ENCODE measurements at regions not wholly inside any gene's neighbourhood (a gene's known extent, or its start where the extent isn't known, plus 50 kb on each side); places are given as distances from the start of the nearest gene placed in this dataset.

GRCh38 chr7:106775975-106776607, 89.0 kb upstream of the PIK3CG start:
- DNase-seq (ENCODE audit: low read depth) (no peak), FAIRE-seq (no peak)
- Histone ChIP-seq H3K27me3 (ENCODE audit: insufficient read depth, low read length) (no peaks in the 10 kb centered on the region), H3K4me1 (ENCODE audit: insufficient read depth, low read length) (peaks cover 33% of the 10 kb centered on the region), H3K4me2 (ENCODE audit: low read length) (peak overlapping the region; percentile 79), H3K79me2 (ENCODE audit: insufficient read depth, low read length) (no peaks in the 10 kb centered on the region), H3K9me3 (ENCODE audit: insufficient read depth, low read depth, low read length) (no peaks in the 10 kb centered on the region), H3K9ac (ENCODE audit: low read length) (peak overlapping the region; percentile 79), H3K27ac (ENCODE audit: low read depth, low read length) (peak overlapping the region; percentile 88), H3K36me3 (ENCODE audit: insufficient read depth, low read length) (no peaks in the 10 kb centered on the region), H4K20me1 (ENCODE audit: insufficient read depth, low read length) (no peaks in the 10 kb centered on the region), H3K4me3 (ENCODE audit: insufficient read depth, low read depth, low read length) (peak overlapping the region; percentile 43), H2AFZ (ENCODE audit: low read depth, low read length) (no peak overlapping the region)
- Mint-ChIP-seq H3K27ac (ENCODE audit: unreplicated experiment) (peak overlapping the region; percentile 99), H3K27me3 (ENCODE audit: low read depth, unreplicated experiment) (no peaks in the 10 kb centered on the region), H3K36me3 (ENCODE audit: low read depth, unreplicated experiment) (no peaks in the 10 kb centered on the region), H3K4me3 (ENCODE audit: unreplicated experiment) (peak overlapping the region; percentile 10), H3K4me1 (ENCODE audit: low read depth, unreplicated experiment) (peaks cover 51% of the 10 kb centered on the region), H3K9me3 (ENCODE audit: unreplicated experiment) (peaks cover 2% of the 10 kb centered on the region)
- TF ChIP-seq, protein P1, sequence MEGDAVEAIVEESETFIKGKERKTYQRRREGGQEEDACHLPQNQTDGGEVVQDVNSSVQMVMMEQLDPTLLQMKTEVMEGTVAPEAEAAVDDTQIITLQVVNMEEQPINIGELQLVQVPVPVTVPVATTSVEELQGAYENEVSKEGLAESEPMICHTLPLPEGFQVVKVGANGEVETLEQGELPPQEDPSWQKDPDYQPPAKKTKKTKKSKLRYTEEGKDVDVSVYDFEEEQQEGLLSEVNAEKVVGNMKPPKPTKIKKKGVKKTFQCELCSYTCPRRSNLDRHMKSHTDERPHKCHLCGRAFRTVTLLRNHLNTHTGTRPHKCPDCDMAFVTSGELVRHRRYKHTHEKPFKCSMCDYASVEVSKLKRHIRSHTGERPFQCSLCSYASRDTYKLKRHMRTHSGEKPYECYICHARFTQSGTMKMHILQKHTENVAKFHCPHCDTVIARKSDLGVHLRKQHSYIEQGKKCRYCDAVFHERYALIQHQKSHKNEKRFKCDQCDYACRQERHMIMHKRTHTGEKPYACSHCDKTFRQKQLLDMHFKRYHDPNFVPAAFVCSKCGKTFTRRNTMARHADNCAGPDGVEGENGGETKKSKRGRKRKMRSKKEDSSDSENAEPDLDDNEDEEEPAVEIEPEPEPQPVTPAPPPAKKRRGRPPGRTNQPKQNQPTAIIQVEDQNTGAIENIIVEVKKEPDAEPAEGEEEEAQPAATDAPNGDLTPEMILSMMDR (IDR thresholded peaks at IDR 0.05; ENCODE audit: insufficient read depth, low read depth, low read length), result no peak
- TF ChIP-seq EZH2 (IDR thresholded peaks at IDR 0.05; ENCODE audit: insufficient read depth, low read length), result no peak

DNA sequence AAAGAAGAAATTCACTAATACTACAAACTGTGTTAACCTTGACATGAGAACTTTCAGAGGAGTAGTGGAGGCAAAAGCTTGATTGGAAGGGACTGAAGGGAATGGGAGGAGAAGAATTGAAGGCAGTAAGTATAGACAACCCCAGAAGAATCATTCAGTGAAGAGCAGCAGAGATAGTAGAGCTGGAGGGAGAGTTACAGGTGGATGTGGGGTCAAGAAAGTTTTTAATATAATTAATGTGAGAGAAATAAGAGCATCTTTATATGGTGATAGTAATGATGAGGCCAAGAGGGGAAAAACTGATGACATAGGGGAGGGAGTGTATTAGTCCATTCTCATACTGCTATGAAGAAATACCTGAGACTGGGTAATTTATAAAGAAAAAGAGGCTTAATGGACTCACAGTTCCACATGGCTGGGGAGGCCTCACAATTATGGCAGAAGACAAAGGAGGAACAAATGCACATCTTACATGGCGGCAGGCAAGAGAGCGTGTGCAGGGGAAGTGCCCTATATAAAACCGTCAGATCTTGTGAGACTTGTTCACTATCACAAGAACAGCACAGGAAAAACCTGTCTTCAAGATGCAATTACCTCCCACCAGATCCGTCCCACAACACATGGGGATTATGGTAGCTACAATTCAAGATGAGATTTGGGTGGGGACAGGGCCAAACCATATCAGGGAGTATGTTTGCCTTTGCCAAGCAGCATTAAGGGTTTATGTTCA, 88.3 kb upstream of the PIK3CG start:
- H3K79me2 ChIP-seq (ENCODE audit: insufficient read depth, low read length), result no peaks in the 10 kb centered on the region
- FAIRE-seq (no peak), DNase-seq (ENCODE audit: low read depth) (no peak)
- Mint-ChIP-seq H3K4me1 (ENCODE audit: low read depth, unreplicated experiment) (peaks cover 51% of the 10 kb centered on the region), H3K9me3 (ENCODE audit: unreplicated experiment) (peaks cover 2% of the 10 kb centered on the region), H3K27me3 (ENCODE audit: low read depth, unreplicated experiment) (no peaks in the 10 kb centered on the region), H3K36me3 (ENCODE audit: low read depth, unreplicated experiment) (no peaks in the 10 kb centered on the region), H3K4me3 (ENCODE audit: unreplicated experiment) (no peak overlapping the region), H3K27ac (ENCODE audit: unreplicated experiment) (peak overlapping the region; percentile 27)
- H4K20me1 ChIP-seq (ENCODE audit: insufficient read depth, low read length), result no peaks in the 10 kb centered on the region
- no peak overlapping the region for H3K27ac ChIP-seq (ENCODE audit: low read depth, low read length)
- H3K4me3 ChIP-seq (ENCODE audit: insufficient read depth, low read depth, low read length), result no peak overlapping the region
- TF ChIP-seq, protein P1 (IDR thresholded peaks at IDR 0.05; ENCODE audit: insufficient read depth, low read depth, low read length), result no peak
- TF ChIP-seq EZH2 (IDR thresholded peaks at IDR 0.05; ENCODE audit: insufficient read depth, low read length), result no peak
- no peak overlapping the region for H3K4me2 ChIP-seq (ENCODE audit: low read length)
- no peaks in the 10 kb centered on the region for H3K9me3 ChIP-seq (ENCODE audit: insufficient read depth, low read depth, low read length)
- no peak overlapping the region for H2AFZ ChIP-seq (ENCODE audit: low read depth, low read length)
- H3K4me1 ChIP-seq (ENCODE audit: insufficient read depth, low read length), result peaks cover 33% of the 10 kb centered on the region
- H3K9ac ChIP-seq (ENCODE audit: low read length), result no peak overlapping the region
- no peaks in the 10 kb centered on the region for H3K27me3 ChIP-seq (ENCODE audit: insufficient read depth, low read length)
- no peaks in the 10 kb centered on the region for H3K36me3 ChIP-seq (ENCODE audit: insufficient read depth, low read length)
